NCI-H510A treated with DMSO at 0.1 percent for 48 hours (cell line): ENCODE measurements at regions not wholly inside any gene's neighbourhood (a gene's known extent, or its start where the extent isn't known, plus 50 kb on each side); places are given as distances from the start of the nearest gene placed in this dataset.

Experiments used
- DNase-seq: peaks from one replicate; lab custom pipeline; 2025; lab: John Stamatoyannopoulos, UW

DNA sequence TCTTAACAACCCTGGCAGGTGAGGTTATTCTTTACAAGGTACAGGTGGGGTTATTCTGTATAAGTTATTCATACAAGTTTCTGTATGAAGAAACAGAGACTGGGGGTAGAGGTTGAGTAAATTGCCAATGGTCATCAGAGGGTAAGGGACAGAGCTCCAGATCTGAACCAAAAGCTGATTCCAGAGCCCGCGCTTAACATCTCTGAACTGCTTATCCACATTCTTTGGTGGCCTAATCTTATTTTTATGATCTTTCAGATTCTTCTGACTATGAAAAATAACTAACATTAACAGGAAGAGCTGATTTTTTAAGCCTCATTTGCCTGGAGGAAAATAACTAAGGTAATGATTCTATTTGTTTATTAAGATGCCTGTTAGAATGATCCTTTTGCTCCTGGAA is 63.9 kb upstream of the BARHL2 start:
- DNase-seq = no peak

DNA sequence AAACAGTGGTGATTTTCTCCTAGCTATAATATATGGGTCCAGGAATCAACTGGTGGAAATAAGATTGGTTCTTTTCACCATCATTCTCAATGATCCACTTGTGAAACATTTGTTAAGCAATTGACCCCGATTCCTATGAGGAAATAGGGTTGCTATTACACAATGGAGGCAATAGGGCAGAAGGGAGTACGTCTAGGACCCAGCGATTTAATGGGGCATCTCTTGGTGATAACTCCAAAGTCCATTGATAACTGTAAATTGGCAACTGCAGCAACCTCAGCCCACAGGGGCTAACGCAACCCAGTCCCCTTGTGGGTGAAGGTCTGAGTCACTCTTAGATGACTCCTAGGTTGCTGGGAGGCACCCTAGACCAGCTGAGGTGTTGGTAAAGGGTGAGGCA is 62.5 kb upstream of the BARHL2 start:
- DNase-seq = no peak

DNA sequence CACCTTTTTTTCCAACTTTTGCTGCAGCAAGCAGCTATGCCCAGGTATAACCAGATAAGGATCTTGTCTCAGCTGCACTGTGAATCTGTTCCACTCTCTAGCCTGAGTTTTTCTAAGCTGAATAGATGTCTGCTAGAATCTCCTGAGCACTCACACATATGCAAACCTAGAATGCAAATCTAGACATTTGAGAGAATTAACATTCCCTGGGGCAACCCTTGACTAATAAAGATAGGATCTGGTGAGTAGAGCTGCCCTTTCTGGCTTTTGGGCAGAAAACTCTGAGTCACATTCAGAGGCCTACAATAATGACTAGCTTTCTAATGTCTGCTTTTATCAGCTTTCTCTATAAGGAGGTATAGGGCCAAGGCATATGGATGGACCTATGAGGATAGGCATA is 61.4 kb upstream of the BARHL2 start:
- DNase-seq = no peak

DNA sequence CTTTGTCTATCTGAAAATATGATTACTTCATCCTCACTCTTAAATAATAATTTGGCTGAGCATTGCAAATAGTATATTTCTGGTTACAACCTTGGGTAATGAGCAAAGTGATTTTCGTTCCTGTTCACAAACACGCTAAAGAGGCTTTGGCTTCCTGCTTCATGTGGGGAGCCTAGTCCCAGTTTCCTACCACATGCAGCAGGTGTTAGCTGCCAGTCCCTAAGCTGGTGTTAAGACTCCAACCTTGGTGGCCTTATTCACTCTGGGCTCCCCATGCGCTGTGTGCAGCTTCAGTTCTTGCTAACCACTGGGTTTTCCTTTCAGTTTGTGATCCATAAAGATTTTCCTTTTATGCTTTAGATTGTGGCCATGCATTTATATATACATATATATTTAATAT is 56.7 kb upstream of the BARHL2 start:
- DNase-seq = no peak

DNA sequence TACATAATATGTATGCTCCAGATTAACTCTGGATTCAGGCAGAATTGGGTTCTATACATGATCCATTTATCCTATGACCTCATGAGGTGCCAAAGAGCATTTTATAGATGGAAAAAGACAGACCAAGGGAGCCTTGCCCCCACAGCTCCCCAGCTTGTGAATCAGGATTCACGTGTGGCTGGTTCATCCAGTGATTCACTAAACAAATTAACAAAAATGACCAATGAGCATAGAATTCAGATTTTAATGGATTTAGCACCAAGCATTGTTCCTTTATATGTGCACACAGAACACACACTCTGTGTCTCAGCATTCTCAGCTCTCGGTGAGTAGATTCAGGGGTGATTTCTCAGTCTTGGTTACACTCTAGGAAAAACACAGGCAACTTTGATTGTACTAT is 51.7 kb upstream of the BARHL2 start:
- no peak for DNase-seq

DNA sequence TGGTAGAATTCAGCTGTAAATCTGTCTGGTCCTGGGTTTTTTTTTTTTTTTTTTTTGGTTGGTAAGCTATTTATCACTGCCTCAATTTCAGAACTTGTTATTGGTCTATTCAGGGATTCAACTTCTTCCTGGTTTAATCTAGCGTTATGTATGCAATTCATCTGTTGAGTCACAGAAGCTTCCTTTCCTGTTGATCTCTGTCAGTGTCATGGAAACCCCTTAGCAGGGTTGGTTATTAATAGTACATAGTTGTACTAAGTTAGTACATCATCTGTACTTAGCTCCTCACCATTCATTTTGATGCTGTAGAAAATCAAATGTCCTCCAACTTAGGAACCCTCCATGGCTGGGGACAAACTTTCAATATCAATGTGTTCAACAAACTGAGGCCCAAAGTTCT is 51.0 kb upstream of the BARHL2 start:
- DNase-seq = no peak
